H9 (cell line): ENCODE measurements at regions not wholly inside any gene's neighbourhood (a gene's known extent, or its start where the extent isn't known, plus 50 kb on each side); places are given as distances from the start of the nearest gene placed in this dataset.

Experiments used
- DNase-seq: peaks from one replicate; pipeline ENCODE4 v3.0.0-alpha.2; 2017
- H2AFZ ChIP-seq: one replicate; pipeline ENCODE4 v1.6.1; 2013; ENCODE audit warnings: mild to moderate bottlenecking, low read length, control low read depth, moderate library complexity
- H2AK5ac ChIP-seq: 2 replicates; pipeline ENCODE4 v1.6.1; 2013; ENCODE audit warnings: low read length, control low read depth, mixed read lengths; ENCODE audit not compliant: insufficient read length
- H2BK120ac ChIP-seq: one replicate; pipeline ENCODE4 v1.6.1; 2013; ENCODE audit warnings: low read depth, mild to moderate bottlenecking, low read length, control low read depth, inconsistent platforms; ENCODE audit not compliant: poor library complexity, severe bottlenecking
- H2BK12ac ChIP-seq: 2 replicates; pipeline ENCODE4 v1.6.1; 2013; ENCODE audit warnings: low read length, control low read depth, mixed read lengths, low read depth; ENCODE audit not compliant: insufficient read length
- H2BK15ac ChIP-seq: 2 replicates; pipeline ENCODE4 v1.6.1; 2013; ENCODE audit warnings: low read depth, low read length, control low read depth
- H2BK20ac ChIP-seq: one replicate; pipeline ENCODE4 v1.6.1; 2013; ENCODE audit warnings: low read depth, mild to moderate bottlenecking, low read length, control low read depth, inconsistent platforms; ENCODE audit not compliant: poor library complexity, severe bottlenecking
- H2BK5ac ChIP-seq: 2 replicates; pipeline ENCODE4 v1.6.1; 2013; ENCODE audit warnings: low read length, control low read depth, mixed read lengths; ENCODE audit not compliant: insufficient read length
- H3K14ac ChIP-seq: 2 replicates; pipeline ENCODE4 v1.6.1; 2013; ENCODE audit warnings: low read length, control low read depth; ENCODE audit not compliant: insufficient read depth
- H3K18ac ChIP-seq: 2 replicates; pipeline ENCODE4 v1.6.1; 2013; ENCODE audit warnings: low read depth, mild to moderate bottlenecking, mixed read lengths, low read length, control low read depth; ENCODE audit not compliant: insufficient read length
- H3K23ac ChIP-seq: 2 replicates; pipeline ENCODE4 v1.6.1; 2013; ENCODE audit warnings: low read length, control low read depth, mixed read lengths, low read depth; ENCODE audit not compliant: insufficient read length
- H3K23me2 ChIP-seq: 2 replicates; pipeline ENCODE4 v1.6.1; 2013; ENCODE audit warnings: low read depth, mild to moderate bottlenecking, mixed read lengths, low read length, control low read depth; ENCODE audit not compliant: insufficient read length, poor library complexity, severe bottlenecking
- H3K27ac ChIP-seq: 2 replicates; pipeline ENCODE4 v1.5.1; 2013; ENCODE audit warnings: low read length, control low read depth, mixed read lengths, low read depth; ENCODE audit not compliant: insufficient read length
- H3K27me3 ChIP-seq: 2 replicates; pipeline ENCODE4 v1.6.1; 2013; ENCODE audit warnings: low read length, control low read depth, inconsistent platforms; ENCODE audit not compliant: insufficient read depth
- H3K4ac ChIP-seq: 2 replicates; pipeline ENCODE4 v1.6.1; 2013; ENCODE audit warnings: low read depth, mild to moderate bottlenecking, control low read depth, inconsistent platforms, low read length, moderate library complexity
- H3K4me1 ChIP-seq: 2 replicates; pipeline ENCODE4 v1.6.1; 2013; ENCODE audit warnings: low read length, control low read depth, inconsistent platforms; ENCODE audit not compliant: insufficient read depth
- H3K4me2 ChIP-seq: 2 replicates; pipeline ENCODE4 v1.6.1; 2013; ENCODE audit warnings: low read length, control low read depth, mixed read lengths; ENCODE audit not compliant: insufficient read length, insufficient read depth
- H3K56ac ChIP-seq: 2 replicates; pipeline ENCODE4 v1.6.1; 2013; ENCODE audit warnings: low read depth, mild to moderate bottlenecking, mixed read lengths, low read length, control low read depth; ENCODE audit not compliant: insufficient read length
- H3K79me1 ChIP-seq: 2 replicates; pipeline ENCODE4 v1.6.1; 2013; ENCODE audit warnings: low read depth, mild to moderate bottlenecking, moderate library complexity, low read length, control low read depth, inconsistent platforms; ENCODE audit not compliant: insufficient read depth, poor library complexity, severe bottlenecking
- H3K79me2 ChIP-seq: 2 replicates; pipeline ENCODE4 v1.6.1; 2013; ENCODE audit warnings: low read length, control low read depth, inconsistent platforms; ENCODE audit not compliant: insufficient read depth
- H3K9ac ChIP-seq: 2 replicates; pipeline ENCODE4 v1.6.1; 2013; ENCODE audit warnings: low read length, control low read depth, mixed read lengths; ENCODE audit not compliant: insufficient read length; ENCODE audit errors: extremely low read depth
- H3K9me3 ChIP-seq: one replicate; pipeline ENCODE4 v1.6.1; 2013; ENCODE audit warnings: low read depth, low read length, inconsistent platforms; ENCODE audit not compliant: control insufficient read depth
- H3T11ph ChIP-seq: one replicate; pipeline ENCODE4 v1.6.1; 2013; ENCODE audit warnings: mild to moderate bottlenecking, low read length, control low read depth, inconsistent platforms
- H4K20me1 ChIP-seq: one replicate; pipeline ENCODE4 v1.6.1; 2013; ENCODE audit not compliant: control insufficient read depth, insufficient read length, insufficient read depth
- H4K5ac ChIP-seq: 2 replicates; pipeline ENCODE4 v1.6.1; 2013; ENCODE audit warnings: low read depth, mild to moderate bottlenecking, mixed read lengths, low read length, control low read depth; ENCODE audit not compliant: insufficient read length
- H4K8ac ChIP-seq: replicated peaks from 2 replicates; pipeline ENCODE4 v1.6.1; 2013; ENCODE audit warnings: low read length, control low read depth, mixed read lengths, low read depth; ENCODE audit not compliant: insufficient read length
- H4K91ac ChIP-seq: 2 replicates; pipeline ENCODE4 v1.6.1; 2013; ENCODE audit warnings: low read depth, mild to moderate bottlenecking, moderate library complexity, mixed read lengths, low read length, control low read depth; ENCODE audit not compliant: insufficient read length
- H3K27ac Mint-ChIP-seq, 3 experiments: 2 replicates in 2 of 3; 3 replicates in 1 of 3; pipeline ENCODE4 v1.8.0; 2020 to 2021; ENCODE audit warnings: mixed read lengths in 3 of 3, mild to moderate bottlenecking in 1 of 3, moderate library complexity in 1 of 3
- H3K27me3 Mint-ChIP-seq: 2 replicates; pipeline ENCODE4 v1.8.0; 2021; ENCODE audit warnings: low read depth, mild to moderate bottlenecking, moderate library complexity, mixed read lengths
- H3K36me3 Mint-ChIP-seq, 3 experiments: 2 replicates in 2 of 3; 3 replicates in 1 of 3; pipeline ENCODE4 v1.8.0; 2020 to 2021; ENCODE audit warnings: low read depth in 3 of 3, mixed read lengths in 3 of 3; ENCODE audit not compliant: insufficient read depth in 1 of 3
- H3K4me1 Mint-ChIP-seq, 2 experiments: 2 replicates each; pipeline ENCODE4 v1.8.0; 2020; ENCODE audit warnings: mixed read lengths in 2 of 2
- H3K4me3 Mint-ChIP-seq, 2 experiments: 2 replicates in 1 of 2; 3 replicates in 1 of 2; pipeline ENCODE4 v1.8.0; 2020 to 2021; ENCODE audit warnings: mild to moderate bottlenecking in 2 of 2, mixed read lengths in 2 of 2, moderate library complexity in 1 of 2
- H3K9me3 Mint-ChIP-seq, 2 experiments: 2 replicates in 1 of 2; 3 replicates in 1 of 2; pipeline ENCODE4 v1.8.0; 2020; ENCODE audit warnings: mild to moderate bottlenecking in 2 of 2, mixed read lengths in 2 of 2, moderate library complexity in 1 of 2
- WGBS: extraction: QIAGEN DNeasy Blood & Tissue Kit; methylation state at CpG from one replicate; pipeline ENCODE4 v1.1.7; 2013; ENCODE audit warnings: missing lambda C conversion rate, low lambda C conversion rate, mixed read lengths; ENCODE audit not compliant: insufficient read length; ENCODE audit errors: extremely low coverage; 5-methylcytosine and 5-hydroxymethylcytosine counted together
- TF ChIP-seq, protein P1 (sequence below): fragments of 200-600 bp; sonication (generic); conservative IDR thresholded peaks from 3 replicates; pipeline ENCODE4 v1.8.0; 2021; ENCODE audit warnings: antibody characterized with exemption, mild to moderate bottlenecking

DNA sequence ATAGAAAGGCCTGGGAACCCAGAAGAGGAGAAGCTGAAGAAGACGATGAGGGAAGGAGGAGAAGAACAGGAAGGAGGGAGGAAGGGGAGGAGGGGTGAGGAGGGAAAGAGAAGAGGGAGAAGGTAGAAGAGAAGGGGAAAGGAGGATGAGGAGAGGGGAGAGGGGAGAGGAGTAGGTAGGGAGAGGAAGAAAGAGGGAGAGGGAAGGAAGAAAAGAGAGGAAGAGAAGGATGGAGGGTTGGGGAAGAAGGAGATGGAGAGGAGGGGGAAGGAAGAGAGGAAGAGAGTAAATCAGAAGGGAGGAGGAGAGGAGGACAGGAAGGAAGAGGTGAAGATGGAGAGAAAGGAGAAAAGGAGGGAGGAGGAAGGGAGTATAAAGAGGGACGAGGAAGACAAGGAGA, 109.6 kb upstream of the IRX6 start:
- H2BK120ac ChIP-seq = no peak overlapping the region
- H4K8ac ChIP-seq = no peak overlapping the region
- no CpG with 5 or more reads among the region's 2 CpGs for WGBS
- no peak overlapping the region for H3K4ac ChIP-seq
- H3K9ac ChIP-seq = no peak overlapping the region
- Mint-ChIP-seq H3K9me3 (no peaks in the 10 kb centered on the region), H3K36me3 (no peaks in the 10 kb centered on the region), H3K27ac (no peak overlapping the region), H3K27me3 (peaks cover 7% of the 10 kb centered on the region), H3K4me1 (peaks cover 0 to 1% of the 10 kb centered on the region in 2 experiments; a peak in 1 of 4 replicates), H3K4me3 (no peak overlapping the region)
- H4K5ac ChIP-seq = no peak overlapping the region
- no peaks in the 10 kb centered on the region for H4K20me1 ChIP-seq
- no peaks in the 10 kb centered on the region for H3K9me3 ChIP-seq
- no peaks in the 10 kb centered on the region for H3K27me3 ChIP-seq
- no peak overlapping the region for H4K91ac ChIP-seq
- no peak overlapping the region for H3K4me2 ChIP-seq
- no peak overlapping the region for H3T11ph ChIP-seq
- no peak overlapping the region for H3K23ac ChIP-seq
- no peak overlapping the region for H2BK20ac ChIP-seq
- H3K23me2 ChIP-seq = no peaks in the 10 kb centered on the region
- H2BK12ac ChIP-seq = no peak overlapping the region
- no peaks in the 10 kb centered on the region for H3K79me1 ChIP-seq
- no peak for DNase-seq
- no peak overlapping the region for H2BK5ac ChIP-seq
- H2AK5ac ChIP-seq = no peak overlapping the region
- H3K18ac ChIP-seq = no peak overlapping the region
- no peak overlapping the region for H3K14ac ChIP-seq
- no peak overlapping the region for H3K56ac ChIP-seq
- H2AFZ ChIP-seq = no peak overlapping the region
- no peak overlapping the region for H2BK15ac ChIP-seq
- TF ChIP-seq, protein P1, sequence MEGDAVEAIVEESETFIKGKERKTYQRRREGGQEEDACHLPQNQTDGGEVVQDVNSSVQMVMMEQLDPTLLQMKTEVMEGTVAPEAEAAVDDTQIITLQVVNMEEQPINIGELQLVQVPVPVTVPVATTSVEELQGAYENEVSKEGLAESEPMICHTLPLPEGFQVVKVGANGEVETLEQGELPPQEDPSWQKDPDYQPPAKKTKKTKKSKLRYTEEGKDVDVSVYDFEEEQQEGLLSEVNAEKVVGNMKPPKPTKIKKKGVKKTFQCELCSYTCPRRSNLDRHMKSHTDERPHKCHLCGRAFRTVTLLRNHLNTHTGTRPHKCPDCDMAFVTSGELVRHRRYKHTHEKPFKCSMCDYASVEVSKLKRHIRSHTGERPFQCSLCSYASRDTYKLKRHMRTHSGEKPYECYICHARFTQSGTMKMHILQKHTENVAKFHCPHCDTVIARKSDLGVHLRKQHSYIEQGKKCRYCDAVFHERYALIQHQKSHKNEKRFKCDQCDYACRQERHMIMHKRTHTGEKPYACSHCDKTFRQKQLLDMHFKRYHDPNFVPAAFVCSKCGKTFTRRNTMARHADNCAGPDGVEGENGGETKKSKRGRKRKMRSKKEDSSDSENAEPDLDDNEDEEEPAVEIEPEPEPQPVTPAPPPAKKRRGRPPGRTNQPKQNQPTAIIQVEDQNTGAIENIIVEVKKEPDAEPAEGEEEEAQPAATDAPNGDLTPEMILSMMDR = no peak
- no peaks in the 10 kb centered on the region for H3K4me1 ChIP-seq
- H3K79me2 ChIP-seq = no peaks in the 10 kb centered on the region
- no peak overlapping the region for H3K27ac ChIP-seq
